GM21825 (cell line): ENCODE measurements at regions not wholly inside any gene's neighbourhood (a gene's known extent, or its start where the extent isn't known, plus 50 kb on each side); places are given as distances from the start of the nearest gene placed in this dataset.
"Not testable (repeated sequence)": the region's sequence is repeated elsewhere in the genome, so short reads cannot be mapped to it uniquely, and the experiment has no call there.

ENCODE experiments used
- ATAC-seq: cut with Tn5 transposase; IDR thresholded peaks from one replicate; pipeline ENCODE4 v1.9.1; 2021; ENCODE audit warnings: mild to moderate bottlenecking, moderate library complexity; ENCODE audit not compliant: unreplicated experiment

DNA sequence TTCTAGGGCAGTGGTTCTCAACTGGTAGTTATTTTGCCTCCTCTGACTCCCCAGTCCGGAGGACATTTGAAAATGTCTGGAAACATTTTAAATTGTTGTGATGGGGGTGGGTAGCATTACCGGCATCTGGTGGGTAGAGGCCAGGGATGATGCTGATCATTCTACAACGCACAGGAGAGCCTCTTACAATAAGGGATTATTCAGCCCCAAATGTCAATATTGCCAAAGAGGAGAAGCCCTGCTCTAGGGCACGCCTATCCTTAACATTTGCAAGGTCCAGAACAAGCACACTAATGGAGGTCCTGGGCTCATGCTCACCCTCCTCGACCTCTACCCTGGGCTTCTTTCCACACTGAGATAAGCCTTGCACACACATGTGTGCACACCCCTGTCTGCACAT lies 106.4 kb downstream of the MINAR1 start:
- ATAC-seq = no peak

DNA sequence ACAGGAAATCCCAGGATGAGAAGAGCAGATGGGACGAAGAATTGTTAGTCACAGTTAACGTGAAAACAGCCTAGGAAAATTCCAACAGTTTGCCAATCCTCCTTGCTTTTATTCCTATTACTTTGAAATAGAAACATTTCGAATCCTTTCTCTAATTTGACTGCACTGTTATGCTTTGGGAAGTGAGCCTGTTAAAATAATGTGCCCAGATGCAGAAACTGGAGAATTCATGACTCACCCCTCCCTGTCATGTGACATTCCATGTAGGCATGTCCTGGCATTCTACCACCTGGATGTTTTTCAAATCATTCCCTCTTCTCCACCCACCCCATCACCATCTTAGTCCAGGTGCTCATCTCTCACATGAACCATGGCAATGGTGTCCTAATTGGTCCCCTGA lies 107.3 kb downstream of the MINAR1 start:
- no peak for ATAC-seq

DNA sequence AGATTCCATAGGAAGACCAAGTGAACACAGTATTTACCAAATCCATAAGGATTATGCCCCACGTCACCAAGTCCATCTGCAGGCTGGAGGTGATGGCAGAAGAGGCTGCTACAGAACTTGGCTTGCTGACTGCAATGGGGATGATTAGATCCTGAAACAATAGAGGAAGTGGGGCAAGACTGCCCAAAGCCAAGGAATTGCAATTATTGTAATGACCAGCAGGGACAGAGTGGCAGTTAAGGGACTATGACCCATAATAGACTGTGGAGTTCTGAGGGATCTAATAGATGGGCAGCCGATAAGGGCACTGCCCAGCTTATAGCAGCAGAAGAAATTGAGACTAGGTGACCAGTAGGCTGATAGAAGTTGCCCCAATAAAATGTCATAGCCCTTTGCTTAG lies 108.4 kb downstream of the MINAR1 start:
- no peak for ATAC-seq

DNA sequence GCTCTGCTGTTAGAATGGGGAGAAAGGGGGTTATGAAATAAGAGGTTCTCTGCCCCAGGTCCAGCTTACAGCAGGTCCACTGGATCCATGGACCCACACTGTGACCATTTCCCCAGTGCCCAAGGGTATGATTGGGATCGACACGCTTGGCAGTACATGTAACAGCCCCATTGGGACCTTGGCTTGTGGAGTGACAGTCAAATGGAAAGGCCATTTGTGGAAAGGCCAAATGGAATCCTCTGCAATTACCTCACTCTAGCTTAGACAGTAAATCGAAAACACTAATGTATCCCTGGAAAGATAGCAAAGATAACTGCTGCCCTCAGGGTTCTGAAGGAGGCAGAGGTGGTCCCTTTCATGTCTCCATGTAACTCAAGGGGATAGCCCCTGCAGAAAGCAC lies 109.1 kb downstream of the MINAR1 start:
- no peak for ATAC-seq

DNA sequence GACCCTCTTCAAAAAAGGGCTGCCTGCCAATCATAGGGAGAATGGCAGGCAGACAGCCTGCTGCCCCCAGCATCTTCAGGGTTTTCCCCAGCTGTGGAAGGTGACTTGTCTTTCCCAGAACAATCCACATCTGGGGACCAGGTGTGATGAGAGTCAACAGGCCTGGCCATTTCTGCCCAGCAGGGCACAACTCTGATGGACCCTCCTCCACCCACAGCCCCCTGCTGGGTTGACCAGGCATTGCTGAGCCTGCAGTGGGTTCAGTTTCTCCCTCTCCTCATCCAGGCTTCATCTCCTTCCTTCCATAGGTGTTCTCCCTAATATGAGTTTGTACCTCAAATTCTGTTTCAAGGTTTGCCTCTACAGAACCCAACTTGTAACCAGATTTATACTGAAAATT lies 111.0 kb downstream of the MINAR1 start:
- no peak for ATAC-seq

DNA sequence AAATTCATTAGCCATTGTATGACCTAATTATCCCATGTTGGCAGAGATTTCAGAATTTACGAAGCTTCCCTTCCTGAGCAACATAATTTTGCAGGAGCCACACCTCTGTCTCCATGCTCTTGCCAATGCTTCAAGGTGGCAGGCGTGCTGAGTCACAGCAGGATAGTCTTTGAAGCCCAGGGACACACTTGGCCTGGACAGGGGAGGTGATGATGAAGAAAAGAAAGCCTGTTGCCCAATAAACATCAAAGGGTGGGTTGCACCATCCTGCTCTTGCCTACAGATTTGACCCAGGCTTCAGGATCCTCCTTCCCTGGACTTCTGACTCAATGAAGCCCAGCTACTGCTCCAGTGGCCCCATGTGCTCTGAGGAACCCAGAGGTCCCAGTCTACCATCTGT lies 117.1 kb downstream of the MINAR1 start:
- no peak for ATAC-seq

DNA sequence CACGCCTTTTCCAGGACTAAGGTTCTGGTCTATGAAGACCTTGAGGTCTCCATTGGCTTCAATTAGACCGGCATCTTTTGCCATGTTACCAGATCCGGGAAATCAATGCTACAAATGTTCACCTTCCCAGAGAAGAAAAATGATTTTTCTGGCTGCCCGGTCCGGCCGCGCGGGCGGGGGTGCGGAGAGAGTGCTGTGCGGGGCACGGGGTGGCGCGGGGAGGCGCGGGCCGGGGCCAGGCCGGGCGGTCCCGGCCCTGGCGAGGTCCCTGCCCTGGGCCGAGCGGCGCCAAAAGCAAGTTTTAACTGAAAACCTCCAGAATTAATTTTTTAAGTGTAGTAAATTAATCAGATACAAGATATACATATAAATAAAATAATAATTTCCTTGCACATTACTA lies 128.2 kb downstream of the MINAR1 start:
- no peak for ATAC-seq

DNA sequence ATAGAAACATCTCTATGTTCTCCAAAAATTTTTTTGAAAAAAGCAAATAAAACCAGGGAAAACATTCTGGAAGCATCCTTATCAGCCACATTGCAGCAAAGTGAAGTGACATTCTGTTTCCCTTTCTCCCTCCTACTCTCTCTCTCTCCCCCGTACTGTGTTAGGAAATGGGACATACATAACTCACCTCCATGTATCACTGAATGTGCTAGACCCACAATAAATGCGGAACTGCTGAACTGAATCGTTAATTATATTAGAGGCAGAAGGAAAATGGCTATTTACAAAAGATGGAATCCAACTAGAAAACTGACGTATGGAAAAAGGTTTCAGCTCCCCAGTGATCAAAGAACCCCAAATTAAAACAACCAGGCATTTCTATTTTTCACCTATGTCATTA lies 129.8 kb downstream of the MINAR1 start:
- no peak for ATAC-seq

DNA sequence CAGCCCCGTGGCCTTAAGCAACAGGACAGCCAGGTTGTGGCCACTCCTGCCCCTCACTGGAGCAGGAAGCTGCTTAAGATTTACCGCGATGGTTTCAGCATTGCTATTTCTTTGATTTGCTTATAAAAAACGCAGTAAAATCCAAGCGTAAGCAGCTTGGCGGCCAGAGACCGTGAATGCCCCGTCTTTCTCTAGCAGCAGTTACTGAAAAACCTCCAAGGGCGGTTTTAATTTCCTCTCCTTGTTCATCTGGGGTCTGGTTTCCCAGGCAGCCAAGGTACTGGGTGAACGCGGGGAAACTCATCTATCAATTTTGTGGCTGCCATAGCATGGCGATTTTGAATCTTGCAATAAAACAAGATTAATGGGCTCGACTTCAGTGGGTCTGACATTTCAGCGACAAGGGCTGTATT lies 130.3 kb downstream of the MINAR1 start:
- no peak for ATAC-seq

DNA sequence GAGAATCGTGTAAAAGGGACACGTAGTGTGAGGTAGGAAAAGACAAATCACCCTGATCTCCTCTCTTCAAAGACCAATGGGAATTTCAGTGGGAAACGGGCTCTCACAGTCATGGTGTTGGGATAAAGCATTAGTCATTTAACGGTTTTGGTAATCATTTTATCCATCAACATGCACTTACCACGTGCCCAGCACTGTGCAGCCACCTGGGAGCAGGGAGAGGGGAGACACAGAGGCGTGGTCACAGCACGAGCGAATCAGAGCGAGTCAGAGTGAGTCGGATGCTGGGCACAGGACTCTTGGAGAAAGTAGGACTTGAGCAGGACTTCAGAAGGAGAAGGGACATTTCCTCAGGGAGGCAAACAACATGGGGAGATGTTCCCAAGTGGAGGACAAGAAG lies 130.8 kb downstream of the MINAR1 start:
- ATAC-seq = no peak

DNA sequence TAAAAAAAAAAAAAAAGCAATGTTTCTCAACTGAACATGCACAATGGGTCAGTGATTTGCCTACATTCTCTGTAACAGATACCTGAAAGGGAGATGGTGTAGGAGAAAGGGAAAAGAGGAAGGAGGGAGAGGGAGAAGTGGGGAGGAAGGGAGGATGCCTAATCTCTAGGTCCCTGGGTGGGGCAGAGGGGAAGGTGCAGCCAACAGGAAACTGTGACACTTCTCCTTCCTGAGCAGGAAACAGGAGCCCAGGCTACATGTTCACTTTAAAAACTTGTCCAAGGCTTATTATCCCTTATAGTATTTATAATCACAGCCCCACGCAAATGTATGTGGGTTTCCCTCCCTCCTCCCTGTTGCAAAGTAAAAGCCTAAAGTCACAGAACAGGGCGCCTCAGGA lies 137.9 kb downstream of the MINAR1 start:
- ATAC-seq = no peak

DNA sequence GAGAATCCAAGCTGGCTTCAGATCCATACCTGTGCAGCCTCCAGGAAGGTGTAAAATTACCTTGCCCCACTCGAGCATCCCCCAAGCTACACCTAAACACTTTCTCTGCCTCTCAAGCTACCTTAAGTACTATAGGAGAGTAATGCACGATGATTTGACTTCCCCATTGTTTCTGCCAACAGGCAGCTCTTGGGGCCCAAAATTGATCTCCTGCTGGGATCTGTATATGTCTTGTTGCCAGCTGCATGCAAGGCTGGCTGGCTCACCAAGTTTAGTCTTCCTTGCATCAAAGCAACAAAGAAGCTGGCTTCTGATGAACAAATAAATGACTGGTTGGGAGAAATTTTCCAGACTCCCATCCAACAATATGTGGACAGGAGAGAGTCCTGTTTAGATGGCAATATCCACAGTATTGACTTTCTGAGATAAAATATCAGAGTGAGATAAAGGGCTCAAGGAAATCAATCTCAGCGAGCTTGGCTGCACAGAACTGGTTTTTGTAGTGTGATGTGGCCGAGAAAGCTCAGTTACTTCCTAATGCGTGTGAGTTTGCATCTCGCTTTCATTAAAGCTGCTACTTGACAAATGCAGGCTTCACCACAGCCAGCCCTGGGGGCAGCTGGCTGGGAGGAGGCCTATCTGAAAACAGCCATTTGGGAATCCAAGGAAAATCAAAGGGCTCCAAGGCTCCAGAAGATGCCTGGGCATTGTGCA lies 140.7 kb downstream of the MINAR1 start:
- no peak for ATAC-seq

DNA sequence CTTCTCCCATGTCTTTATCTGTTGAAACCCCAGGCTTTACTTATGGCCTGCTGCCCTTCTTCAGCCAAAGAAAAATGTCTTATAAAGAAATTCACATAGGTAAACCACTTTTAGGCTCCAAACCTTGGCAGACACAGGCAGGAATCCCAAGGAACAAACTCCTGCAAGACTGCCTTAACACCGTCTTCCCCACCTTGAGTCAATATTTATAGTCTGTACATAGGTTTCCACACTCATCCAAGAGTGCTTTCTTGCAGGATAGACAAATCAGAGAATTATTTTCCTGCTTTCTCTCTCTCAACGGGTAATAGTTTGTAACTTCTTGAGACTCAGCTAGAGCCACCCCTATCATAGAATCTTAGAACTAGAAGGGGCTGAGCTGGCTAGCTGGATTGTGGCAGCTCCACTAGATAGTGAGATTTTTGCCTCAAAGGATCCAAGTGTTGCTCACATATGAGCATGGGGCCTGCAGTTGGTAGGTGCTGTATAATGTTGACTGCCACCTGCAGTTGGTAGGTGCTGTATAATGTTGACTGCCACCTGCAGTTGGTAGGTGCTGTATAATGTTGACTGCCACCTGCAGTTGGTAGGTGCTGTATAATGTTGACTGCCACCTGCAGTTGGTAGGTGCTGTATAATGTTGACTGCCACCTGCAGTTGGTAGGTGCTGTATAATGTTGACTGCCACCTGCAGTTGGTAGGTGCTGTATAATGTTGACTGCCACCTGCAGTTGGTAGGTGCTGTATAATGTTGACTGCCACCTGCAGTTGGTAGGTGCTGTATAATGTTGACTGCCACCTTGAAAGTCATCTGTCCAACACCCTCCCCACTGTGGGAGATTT lies 142.5 kb downstream of the MINAR1 start:
- ATAC-seq = not testable (repeated sequence)

DNA sequence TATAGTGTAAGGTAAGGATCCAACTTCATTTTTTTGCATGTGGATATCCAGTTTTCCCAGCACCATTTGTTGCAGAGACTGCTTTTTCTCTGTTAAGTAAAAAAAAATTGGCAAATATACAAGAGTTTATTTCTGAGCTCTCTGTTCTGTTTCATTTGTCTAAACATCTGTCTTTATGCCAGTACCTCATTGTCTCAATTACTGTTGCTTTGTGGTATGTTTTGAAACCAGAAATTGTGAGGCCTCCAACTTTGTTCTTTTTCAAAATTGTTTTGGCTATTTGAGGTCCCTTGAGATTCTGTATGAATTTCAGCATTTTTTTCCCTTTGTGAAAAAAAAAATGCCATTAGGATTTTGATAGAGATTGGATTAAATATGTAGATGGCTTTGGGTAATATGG lies 150.5 kb downstream of the MINAR1 start:
- ATAC-seq = no peak

DNA sequence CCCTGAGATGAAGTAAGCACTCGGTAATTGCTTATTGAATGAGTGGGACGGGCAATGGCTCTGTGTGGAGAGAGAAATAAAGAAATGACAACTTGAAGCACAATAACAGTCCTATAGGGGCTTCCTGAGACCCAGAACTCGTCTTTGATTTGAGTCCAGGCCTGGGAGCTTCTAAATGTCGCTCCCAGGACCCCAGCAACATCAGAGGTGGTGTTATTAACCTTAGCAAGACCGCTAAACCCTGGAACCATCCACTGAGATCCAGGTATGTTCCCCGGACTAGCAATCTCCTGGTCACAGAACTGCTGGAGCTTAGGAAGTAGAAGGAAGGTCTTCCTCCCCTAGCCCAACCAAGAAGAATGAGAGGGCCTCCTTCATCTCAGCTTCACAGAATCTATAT lies 160.0 kb downstream of the MINAR1 start:
- ATAC-seq = no peak

DNA sequence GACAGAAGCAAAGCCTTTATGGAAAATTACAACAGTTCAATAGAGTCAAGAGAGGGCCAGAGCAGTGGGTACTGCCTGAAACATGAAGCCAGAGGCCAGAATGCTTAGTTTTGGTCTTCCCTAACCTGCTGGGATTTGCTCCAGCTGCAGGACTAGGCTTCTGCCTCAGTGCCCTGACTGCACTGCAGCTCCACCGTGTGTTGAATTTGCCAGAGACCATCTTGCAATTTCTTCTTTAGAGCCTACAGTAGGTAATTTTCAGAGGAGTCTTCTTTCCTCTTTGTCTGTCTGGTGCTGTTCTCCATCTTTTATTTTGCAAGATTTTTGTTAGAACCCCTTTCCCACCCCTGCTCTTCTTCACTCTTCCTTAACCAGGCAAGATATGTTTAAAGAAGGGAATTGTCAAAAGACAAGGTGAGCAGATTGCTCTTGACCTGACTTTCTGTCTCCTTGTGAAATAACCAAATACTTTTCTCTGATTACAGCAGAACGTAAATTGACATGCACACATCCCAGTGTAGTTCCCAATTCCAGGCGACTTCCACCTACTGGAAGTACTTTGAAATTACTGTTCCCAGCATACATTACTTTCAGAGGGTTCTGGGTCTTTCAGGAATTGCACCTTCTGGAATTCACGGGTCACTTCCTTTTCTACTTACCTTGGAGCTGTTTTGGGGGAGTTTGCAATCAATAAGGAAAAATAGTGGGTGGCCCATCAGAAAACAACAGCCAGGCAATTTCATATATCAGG lies 161.2 kb downstream of the MINAR1 start:
- no peak for ATAC-seq

DNA sequence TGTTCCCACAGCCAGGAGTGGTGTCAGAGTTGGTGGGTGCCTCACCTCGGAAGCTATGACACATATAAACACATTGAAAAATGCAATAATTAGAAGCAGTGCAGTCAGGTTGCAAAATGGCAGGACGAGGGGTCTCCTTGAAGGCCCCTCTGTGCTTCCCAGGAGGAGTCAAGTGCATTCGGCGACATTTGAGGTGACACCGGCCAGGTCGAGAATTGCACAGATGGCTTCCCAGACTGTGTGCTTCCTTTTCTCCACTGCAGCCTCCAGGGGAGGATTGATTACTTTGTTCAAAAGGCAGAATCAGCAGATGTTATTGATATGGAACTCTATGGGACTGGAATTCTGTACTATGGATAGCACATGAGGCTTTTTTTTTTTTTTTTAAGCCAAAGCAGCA lies 163.2 kb downstream of the MINAR1 start:
- ATAC-seq = no peak

DNA sequence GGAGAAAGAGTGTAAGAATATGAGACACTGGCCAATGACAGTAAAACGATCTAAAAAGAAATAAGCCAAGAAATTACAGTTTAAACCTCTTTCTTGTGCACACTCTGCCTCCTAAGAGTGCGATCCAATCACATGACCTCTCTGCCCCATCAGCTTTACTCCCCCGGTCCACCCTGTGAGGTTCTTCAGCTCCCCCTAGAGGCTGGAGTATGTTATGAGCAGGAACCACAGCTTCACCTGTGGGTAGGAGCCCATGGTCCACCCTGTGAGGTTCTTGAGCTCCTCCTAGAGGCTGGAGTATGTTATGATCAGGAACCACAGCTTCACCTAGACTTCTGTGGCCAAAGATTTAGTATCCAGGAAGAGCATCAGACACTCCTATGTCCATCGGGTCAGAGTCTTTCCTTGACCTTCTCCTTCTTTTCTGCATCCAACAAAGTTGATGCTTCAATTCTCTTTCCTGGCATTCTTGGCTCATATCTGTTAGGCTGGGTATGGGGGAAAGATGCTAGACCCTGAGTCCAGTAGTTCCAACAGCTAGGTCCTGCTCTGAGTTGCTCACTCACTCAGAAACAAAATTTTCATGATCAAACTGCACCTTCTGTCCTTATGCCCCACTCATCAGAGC lies 164.0 kb downstream of the MINAR1 start:
- peak; percentile 97 for ATAC-seq

DNA sequence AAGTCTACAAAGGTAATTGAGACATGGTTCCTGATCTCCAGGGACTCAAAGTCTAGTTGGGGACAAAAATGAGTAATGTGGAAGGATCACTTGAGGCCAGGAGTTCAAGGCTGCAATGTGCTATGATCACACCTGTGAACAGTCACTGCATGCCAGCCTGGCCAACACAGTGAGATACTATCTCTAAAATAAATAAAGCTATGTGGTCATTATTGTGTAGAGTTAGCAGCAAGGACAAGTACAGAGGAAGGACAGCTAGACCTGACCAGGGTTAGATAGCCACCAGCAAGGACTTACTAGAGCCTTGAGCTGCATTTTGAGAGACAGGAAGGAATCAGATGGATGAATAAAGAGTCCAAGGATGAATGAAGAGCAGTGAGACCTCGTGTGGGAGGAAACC lies 166.5 kb downstream of the MINAR1 start:
- ATAC-seq = no peak

DNA sequence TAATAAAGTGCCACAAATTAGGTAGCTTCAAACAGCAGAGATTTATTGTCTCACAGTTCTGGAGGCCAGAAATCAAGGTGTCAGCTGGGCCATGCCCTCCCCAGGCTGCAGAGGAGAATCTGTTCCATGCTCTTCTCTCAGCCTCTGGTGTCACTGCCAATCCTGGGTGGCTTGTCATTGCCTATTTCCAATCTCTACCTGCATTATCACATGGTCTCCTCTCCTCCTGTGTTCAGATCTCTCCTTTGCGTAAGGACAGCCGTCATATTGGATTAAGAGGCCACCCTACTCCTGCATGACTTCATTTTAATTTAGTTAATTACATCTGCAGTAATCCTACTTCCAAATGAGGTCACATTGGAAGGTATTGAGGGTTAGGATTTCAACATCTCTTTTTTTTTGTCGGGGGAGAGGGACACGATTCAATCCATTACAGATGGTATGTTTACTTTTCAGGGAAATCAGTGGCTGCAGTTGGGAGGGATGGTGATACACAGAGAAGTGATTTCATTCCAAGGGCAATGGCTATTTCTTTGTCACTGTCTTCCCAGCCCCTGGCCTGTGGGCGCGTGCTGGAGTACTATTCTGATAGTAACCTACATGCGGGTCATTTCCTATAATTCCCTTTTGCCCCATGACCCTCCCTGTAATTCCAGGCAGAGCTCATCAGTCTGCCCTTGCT lies 169.4 kb downstream of the MINAR1 start:
- ATAC-seq = no peak

DNA sequence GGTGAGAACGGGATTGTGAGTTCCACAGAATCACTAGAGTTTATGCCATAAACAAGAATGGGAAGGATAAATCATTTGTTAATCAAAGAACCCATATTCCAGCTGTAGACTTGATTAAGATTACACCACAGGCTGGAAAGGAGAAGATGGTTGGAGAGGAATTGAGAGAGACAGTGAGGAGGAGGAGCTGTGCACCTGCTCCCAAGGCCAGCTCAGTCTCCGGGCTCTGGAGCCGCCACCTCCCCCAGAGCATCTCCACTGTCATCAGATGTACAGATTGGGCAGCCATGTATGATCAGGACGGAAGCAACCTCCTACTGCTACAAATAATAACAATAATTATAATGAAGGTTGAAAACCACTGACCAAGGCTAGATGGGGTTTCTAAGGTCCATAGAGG lies 170.0 kb downstream of the MINAR1 start:
- no peak for ATAC-seq
